Body of pancreas (tissue), 4 donors: ENCODE measurements at regions not wholly inside any gene's neighbourhood (a gene's known extent, or its start where the extent isn't known, plus 50 kb on each side); places are given as distances from the start of the nearest gene placed in this dataset.
A peak's percentile ranks its signal among the peaks of the same experiment; 100 is the strongest.

Experiments
- ATAC-seq: fragments of 150-250 bp; one replicate; pipeline ENCODE4 v1.9.1; 2016
- DNase-seq, 4 donors: peaks; one replicate each; pipeline ENCODE4 v3.0.0-alpha.2; 2019
- H3K27ac ChIP-seq, 4 donors: fragments of 200-600 bp; sonication (generic); 1 replicate in 3 of 4; 2 replicates in 1 of 4; pipeline versions ENCODE4 v1.5.1 to v1.6.1; 2016 to 2019; ENCODE audit warnings: mild to moderate bottlenecking in 1 of 4, mixed read lengths in 1 of 4, moderate library complexity in 1 of 4
- H3K27me3 ChIP-seq, 2 donors: fragments of 200-600 bp; sonication (generic); one replicate each; pipeline ENCODE4 v1.6.0; 2016; ENCODE audit warnings: mild to moderate bottlenecking in 1 of 2
- H3K36me3 ChIP-seq, 2 donors: fragments of 200-600 bp; sonication (generic); replicated peaks in 1 of 2; 2 replicates each; pipeline ENCODE4 v1.5.1; 2016; ENCODE audit warnings: low read depth in 2 of 2; ENCODE audit not compliant: insufficient read depth in 1 of 2
- H3K4me1 ChIP-seq: fragments of 200-600 bp; sonication (generic); one replicate; pipeline ENCODE4 v1.6.0; 2016
- H3K4me3 ChIP-seq, 2 donors: fragments of 200-600 bp; sonication (generic); 1 replicate in 1 of 2; 2 replicates in 1 of 2; pipeline ENCODE4 v1.5.1; 2016 to 2019
- H3K9me3 ChIP-seq, 3 donors: fragments of 200-600 bp; sonication (generic); 1 replicate in 2 of 3; 2 replicates in 1 of 3; pipeline ENCODE4 v1.5.1; 2016
- CTCF ChIP-seq, 7 experiments: fragments of 450-650 bp in 4 of 7; fragments of 200-600 bp in 3 of 7; sonication (generic) in 3 of 7; IDR thresholded peaks; one replicate each; pipeline ENCODE4 v1.5.1; 2016 to 2019; ENCODE audit warnings: antibody characterized with exemption in 7 of 7
- POLR2A ChIP-seq, 3 donors: fragments of 450-650 bp; IDR thresholded peaks; one replicate each; pipeline ENCODE4 v1.6.1; 2016; ENCODE audit warnings: antibody characterized with exemption in 3 of 3, mild to moderate bottlenecking in 2 of 3
- WGBS, 2 donors: methylation state at CpG; one replicate each; pipeline ENCODE4 v1.1.5; 2017; 5-methylcytosine and 5-hydroxymethylcytosine counted together
- intact Hi-C: fragments of 100-400 bp; cut with DNase I; formaldehyde crosslinking; loops from one replicate; pipeline ENCODE4 v1.15.1; 2023

DNA sequence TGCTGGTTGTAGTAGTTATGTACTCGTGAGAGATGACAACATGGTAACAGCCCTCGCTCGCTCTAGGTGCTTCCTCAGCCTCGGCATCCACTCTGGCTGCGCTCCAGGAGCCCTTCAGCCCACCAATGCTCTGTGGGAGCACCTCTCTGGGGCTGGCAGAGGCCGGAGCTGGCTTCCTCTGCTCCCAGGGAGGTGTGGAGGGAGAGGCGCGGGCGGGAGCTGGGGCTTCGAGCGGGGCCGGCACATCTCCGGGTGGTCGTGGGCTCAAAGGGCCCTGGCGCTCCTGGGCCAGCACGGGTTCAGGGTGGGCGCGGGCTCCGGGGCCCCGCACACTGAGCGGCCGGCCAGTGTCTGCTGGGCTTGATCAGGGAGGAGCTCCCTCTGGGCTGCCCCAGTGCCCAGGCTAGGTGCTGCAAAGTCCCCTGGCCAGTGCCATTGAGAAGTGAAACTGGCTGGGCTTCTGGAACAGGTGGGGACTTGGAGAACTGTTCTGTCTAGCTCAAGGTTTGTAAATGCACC is 1012.1 kb downstream of the CNTNAP5 start:
- intact Hi-C loops, result no loop called here
- Histone ChIP-seq H3K27me3 (no peaks in the 10 kb centered on the region), H3K27ac (no peak overlapping the region), H3K36me3 (no peaks in the 10 kb centered on the region), H3K9me3 (no peaks in the 10 kb centered on the region), H3K4me3 (no peak overlapping the region), H3K4me1 (no peaks in the 10 kb centered on the region)
- WGBS, 2 donors, result 88 to 91% methylated on average over 9 to 13 of the region's 22 CpGs
- DNase-seq, result no peak
- TF ChIP-seq POLR2A (IDR thresholded peaks at IDR 0.05), result no peak
- TF ChIP-seq CTCF (IDR thresholded peaks at IDR 0.05), result no peak
- no peak for ATAC-seq

DNA sequence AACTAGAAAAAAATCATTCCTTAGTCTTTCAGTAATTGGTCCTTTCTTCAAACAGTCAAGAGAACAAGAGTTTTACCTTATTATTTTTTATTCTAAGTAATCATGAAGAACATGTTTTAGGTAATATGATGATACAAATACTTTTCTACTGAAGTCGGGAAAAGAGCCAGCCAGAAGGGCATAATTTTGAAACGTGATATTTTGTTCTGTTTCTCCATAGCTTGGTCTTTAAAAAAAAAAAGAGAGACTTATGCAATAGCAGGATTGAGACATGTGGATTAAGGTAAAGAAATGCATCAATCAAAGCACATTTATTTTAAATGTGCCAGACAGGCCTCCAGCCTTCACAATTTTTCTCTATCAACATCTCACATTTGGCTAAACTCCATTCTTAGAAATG is 1016.8 kb downstream of the CNTNAP5 start:
- Histone ChIP-seq H3K27me3 (no peaks in the 10 kb centered on the region), H3K9me3 (no peaks in the 10 kb centered on the region), H3K4me1 (no peaks in the 10 kb centered on the region), H3K4me3 (no peak overlapping the region), H3K27ac (no peak overlapping the region), H3K36me3 (no peaks in the 10 kb centered on the region)
- WGBS, 2 donors, result 55 to 67% methylated on average over 2 of the region's 2 CpGs
- no peak for ATAC-seq
- intact Hi-C loops, result no loop called here
- no peak for DNase-seq
- TF ChIP-seq POLR2A (IDR thresholded peaks at IDR 0.05) (no peak), CTCF (IDR thresholded peaks at IDR 0.05) (no peak)

DNA sequence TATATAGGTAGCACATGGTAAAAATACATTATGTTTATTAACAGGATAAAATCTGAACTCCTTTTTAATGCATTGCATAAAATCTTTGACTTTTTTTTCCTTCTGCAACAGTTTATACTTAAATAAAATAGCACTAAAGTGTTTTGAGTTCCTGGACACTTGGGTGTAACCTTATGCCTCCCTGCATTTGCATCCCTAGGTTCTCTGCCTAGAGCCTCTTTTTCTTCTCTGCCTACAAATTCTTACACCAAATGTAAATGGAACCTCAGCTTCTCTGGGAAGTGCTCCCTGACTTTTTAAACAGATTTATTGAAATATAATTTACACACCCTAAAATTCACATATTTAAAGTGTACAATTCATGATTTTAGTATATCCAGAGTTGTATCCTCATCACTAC is 1017.6 kb downstream of the CNTNAP5 start:
- Histone ChIP-seq H3K4me1 (no peaks in the 10 kb centered on the region), H3K4me3 (no peak overlapping the region), H3K36me3 (no peaks in the 10 kb centered on the region), H3K27me3 (no peaks in the 10 kb centered on the region), H3K9me3 (no peaks in the 10 kb centered on the region), H3K27ac (no peak overlapping the region)
- intact Hi-C loops, result no loop called here
- ATAC-seq (no peak), DNase-seq (no peak)
- no peak for TF ChIP-seq POLR2A (IDR thresholded peaks at IDR 0.05)
- no peak for TF ChIP-seq CTCF (IDR thresholded peaks at IDR 0.05)

DNA sequence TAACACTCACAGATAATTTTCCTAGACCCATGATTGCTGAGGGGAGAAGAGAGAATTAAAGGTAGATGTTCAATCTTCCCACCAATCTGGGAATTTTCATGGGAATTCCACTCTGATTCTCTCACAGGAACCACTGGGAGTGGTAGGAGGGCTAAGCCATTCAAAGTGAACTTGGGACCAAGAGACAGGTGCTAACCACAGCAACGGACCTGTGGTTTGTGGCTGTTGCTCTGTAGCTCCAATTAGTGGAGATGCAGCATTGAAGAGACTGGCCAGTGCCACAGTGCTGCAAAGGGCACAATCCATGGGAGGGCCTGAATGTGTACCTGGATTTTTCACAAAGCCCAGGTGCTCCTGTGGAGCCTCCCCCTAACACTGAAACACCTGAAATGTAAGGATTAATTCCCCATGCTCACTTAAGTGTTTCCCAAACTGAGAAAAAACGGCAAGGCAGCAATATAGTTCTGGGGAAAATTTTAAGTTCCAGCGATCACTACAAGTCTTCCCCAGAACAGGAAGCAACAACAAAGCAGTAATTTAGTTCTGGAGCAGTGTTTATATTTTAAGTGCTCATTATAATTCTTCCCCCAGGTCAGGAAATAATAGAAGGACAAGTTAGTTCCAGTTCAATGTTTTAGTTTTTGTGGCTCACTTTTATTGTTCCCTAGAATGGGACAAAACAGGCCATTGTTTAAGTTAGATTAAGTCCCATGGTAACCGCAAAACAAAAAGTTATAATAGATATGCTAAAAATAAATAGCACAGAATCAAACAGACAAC is 1045.8 kb downstream of the CNTNAP5 start:
- ATAC-seq, result peak; percentile 40
- Histone ChIP-seq H3K27me3 (no peaks in the 10 kb centered on the region), H3K9me3 (no peaks in the 10 kb centered on the region), H3K27ac (no peak overlapping the region), H3K4me3 (no peak overlapping the region), H3K36me3 (no peaks in the 10 kb centered on the region), H3K4me1 (no peaks in the 10 kb centered on the region)
- TF ChIP-seq POLR2A (IDR thresholded peaks at IDR 0.05) (no peak), CTCF (IDR thresholded peaks at IDR 0.05) (no peak)
- 70 to 72% methylated on average over 4 of the region's 4 CpGs for WGBS, 2 donors
- DNase-seq, result no peak
- intact Hi-C loops, result no loop called here

- intact Hi-C loops, result no loop called here
Observed at GRCh38 chr2:125073440-125073839, 1048.4 kb downstream of the CNTNAP5 start.

More at GRCh38 chr2:125073440-125073839, 1048.4 kb downstream of the CNTNAP5 start:
- no peaks in the 10 kb centered on the region for H3K4me1 ChIP-seq
- no peak for DNase-seq
- no peaks in the 10 kb centered on the region for H3K36me3 ChIP-seq
- no peaks in the 10 kb centered on the region for H3K9me3 ChIP-seq
- 91 to 95% methylated on average over 3 of the region's 3 CpGs for WGBS, 2 donors
- H3K27me3 ChIP-seq, result no peaks in the 10 kb centered on the region
- no peak overlapping the region for H3K4me3 ChIP-seq
- H3K27ac ChIP-seq, result no peak overlapping the region
- no peak for ATAC-seq
- no peak for TF ChIP-seq CTCF (IDR thresholded peaks at IDR 0.05)
- no peak for TF ChIP-seq POLR2A (IDR thresholded peaks at IDR 0.05)
